HEK293 (cell line): ENCODE measurements at regions not wholly inside any gene's neighbourhood (a gene's known extent, or its start where the extent isn't known, plus 50 kb on each side); places are given as distances from the start of the nearest gene placed in this dataset.

Experiments
- CTCF ChIA-PET: fragments of 350-600 bp; formaldehyde crosslinking; extraction: SDS; loops from one replicate; lab custom pipeline; 2021; ENCODE audit warnings: antibody characterized with exemption; lab: Yijun Ruan, JAX
- POLR2A ChIA-PET: fragments of 300-600 bp; formaldehyde crosslinking; extraction: SDS; loops from one replicate; lab custom pipeline; 2020; ENCODE audit warnings: antibody characterized with exemption, inconsistent platforms; lab: Yijun Ruan, JAX
- H3K27ac ChIP-seq: fragments of 200-500 bp; sonication (Bioruptor generic); 2 replicates; pipeline ENCODE4 v1.5.1; 2014; ENCODE audit warnings: low read depth, low read length, control low read depth, inconsistent platforms; ENCODE audit errors: extremely low read depth
- H3K36me3 ChIP-seq, 2 experiments: fragments of 200-500 bp in 1 of 2; sonication (Bioruptor generic) in 1 of 2; 1 replicate in 1 of 2; 2 replicates in 1 of 2; pipeline ENCODE4 v1.5.1; 2014 to 2017; ENCODE audit warnings: inconsistent platforms in 2 of 2, low read length in 2 of 2; ENCODE audit not compliant: control insufficient read depth in 2 of 2, insufficient read depth in 1 of 2
- H3K4me1 ChIP-seq: fragments of 200-500 bp; sonication (Bioruptor generic); 2 replicates; pipeline ENCODE4 v1.5.1; 2014; ENCODE audit warnings: mild to moderate bottlenecking, low read length, inconsistent platforms; ENCODE audit not compliant: control insufficient read depth, insufficient read depth
- H3K4me3 ChIP-seq: 2 replicates; pipeline ENCODE4 v1.5.1; 2011; ENCODE audit warnings: low read depth, mild to moderate bottlenecking, control low read depth, low read length, moderate library complexity
- H3K9me3 ChIP-seq: fragments of 200-500 bp; sonication (Bioruptor generic); 2 replicates; pipeline ENCODE4 v1.5.1; 2014; ENCODE audit warnings: low read depth, low read length, inconsistent platforms; ENCODE audit not compliant: control insufficient read depth, insufficient read depth
- BCL11B ChIP-seq: fragments of 450-650 bp; formaldehyde crosslinking; IDR thresholded peaks from 2 replicates; pipeline ENCODE4 v1.5.1; 2016; ENCODE audit warnings: low read depth, missing biosample characterization, missing genetic modification characterization
- FEZF1 ChIP-seq: fragments of 450-650 bp; formaldehyde crosslinking; IDR thresholded peaks from 2 replicates; pipeline ENCODE4 v1.5.1; 2016; ENCODE audit warnings: missing biosample characterization, missing genetic modification characterization
- PATZ1 ChIP-seq: fragments of 450-650 bp; formaldehyde crosslinking; IDR thresholded peaks from 2 replicates; pipeline ENCODE4 v1.5.1; 2016; ENCODE audit warnings: missing biosample characterization, missing genetic modification characterization
- PRDM2 ChIP-seq: fragments of 450-650 bp; formaldehyde crosslinking; IDR thresholded peaks from 2 replicates; pipeline ENCODE4 v1.5.1; 2016; ENCODE audit warnings: missing biosample characterization, missing genetic modification characterization, borderline replicate concordance
- RBAK ChIP-seq: fragments of 450-650 bp; formaldehyde crosslinking; IDR thresholded peaks from 2 replicates; pipeline ENCODE4 v1.5.1; 2016; ENCODE audit warnings: missing biosample characterization, missing genetic modification characterization
- ZNF148 ChIP-seq: fragments of 450-650 bp; formaldehyde crosslinking; IDR thresholded peaks from 2 replicates; pipeline ENCODE4 v1.5.0; 2017; ENCODE audit warnings: missing biosample characterization, missing genetic modification characterization, borderline replicate concordance
- ZNF18 ChIP-seq: fragments of 450-650 bp; formaldehyde crosslinking; IDR thresholded peaks from 2 replicates; pipeline ENCODE4 v1.5.1; 2016; ENCODE audit warnings: missing biosample characterization, missing genetic modification characterization
- ZNF24 ChIP-seq: fragments of 450-650 bp; formaldehyde crosslinking; IDR thresholded peaks from 2 replicates; pipeline ENCODE4 v1.5.1; 2016; ENCODE audit warnings: missing biosample characterization, missing genetic modification characterization
- ZNF266 ChIP-seq: fragments of 450-650 bp; formaldehyde crosslinking; IDR thresholded peaks from 2 replicates; pipeline ENCODE4 v1.5.1; 2016; ENCODE audit warnings: missing biosample characterization, missing genetic modification characterization, low read depth
- ZNF311 ChIP-seq: fragments of 450-650 bp; formaldehyde crosslinking; IDR thresholded peaks from 2 replicates; pipeline ENCODE4 v1.5.1; 2017; ENCODE audit warnings: missing biosample characterization, missing genetic modification characterization, borderline replicate concordance
- ZNF335 ChIP-seq: fragments of 450-650 bp; formaldehyde crosslinking; conservative IDR thresholded peaks from 2 replicates; pipeline ENCODE4 v1.5.1; 2016; ENCODE audit warnings: missing biosample characterization, missing genetic modification characterization
- ZNF433 ChIP-seq: fragments of 450-650 bp; formaldehyde crosslinking; IDR thresholded peaks from 2 replicates; pipeline ENCODE4 v1.5.1; 2016; ENCODE audit warnings: missing biosample characterization, missing genetic modification characterization, low read depth
- ZNF510 ChIP-seq: fragments of 450-650 bp; formaldehyde crosslinking; IDR thresholded peaks from 2 replicates; pipeline ENCODE4 v1.5.1; 2018; ENCODE audit warnings: mild to moderate bottlenecking, missing genetic modification characterization, missing biosample characterization; ENCODE audit not compliant: insufficient replicate concordance
- ZNF555 ChIP-seq: fragments of 450-650 bp; formaldehyde crosslinking; conservative IDR thresholded peaks from 2 replicates; pipeline ENCODE4 v1.5.1; 2017; ENCODE audit warnings: missing biosample characterization, mild to moderate bottlenecking, missing genetic modification characterization, inconsistent platforms
- ZNF558 ChIP-seq: fragments of 450-650 bp; formaldehyde crosslinking; IDR thresholded peaks from 2 replicates; pipeline ENCODE4 v1.5.1; 2016; ENCODE audit warnings: missing biosample characterization, missing genetic modification characterization
- ZNF621 ChIP-seq: fragments of 450-650 bp; formaldehyde crosslinking; IDR thresholded peaks from 2 replicates; pipeline ENCODE4 v1.5.1; 2017; ENCODE audit warnings: missing biosample characterization, missing genetic modification characterization
- ZSCAN18 ChIP-seq: fragments of 450-650 bp; formaldehyde crosslinking; IDR thresholded peaks from 2 replicates; pipeline ENCODE4 v1.5.1; 2016; ENCODE audit warnings: missing biosample characterization, missing genetic modification characterization
- ZSCAN4 ChIP-seq: fragments of 450-650 bp; formaldehyde crosslinking; IDR thresholded peaks from 2 replicates; pipeline ENCODE4 v1.5.1; 2017; ENCODE audit warnings: missing biosample characterization, missing genetic modification characterization

- TF ChIP-seq ZNF148 (tag by site-specific recombination) (no peak), ZNF433 (no peak), ZNF621 (tag by site-specific recombination) (no peak), ZNF266 (tag by site-specific recombination) (no peak), PATZ1 (tag by site-specific recombination) (no peak)
Observed at GRCh38 chr6:147639279-147639678, 130.8 kb downstream of the SAMD5 start (continued).

- Histone ChIP-seq H3K36me3 (no peaks in the 10 kb centered on the region), H3K4me3 (no peak overlapping the region), H3K4me1 (0 out of 2 replicates have a peak, but pooled peaks cover 2% of the 10 kb centered on the region), H3K9me3 (no peaks in the 10 kb centered on the region), H3K27ac (no peak overlapping the region)
- ChIA-PET CTCF (interaction anchor here (0.6 kb wide), 1 partner anchor 131 kb away, joined by 3 read pairs; no protein-coding TSS in a partner anchor), POLR2A (no interaction called here)
- no peak for TF ChIP-seq RBAK
- TF ChIP-seq FEZF1 (tag by site-specific recombination): no peak
- TF ChIP-seq ZNF18: no peak
- TF ChIP-seq ZNF335 (tag by site-specific recombination): no peak
- TF ChIP-seq ZNF24 (tag by site-specific recombination): no peak
- TF ChIP-seq ZNF510: no peak
- no peak for TF ChIP-seq ZNF558 (tag by site-specific recombination)
- no peak for TF ChIP-seq ZSCAN4
- TF ChIP-seq PRDM2 (tag by site-specific recombination): no peak
- TF ChIP-seq ZNF555 (tag by site-specific recombination): no peak
- no peak for TF ChIP-seq ZNF148 (tag by site-specific recombination)
- TF ChIP-seq ZSCAN18 (tag by site-specific recombination): no peak
- TF ChIP-seq ZNF311 (tag by site-specific recombination): no peak
- TF ChIP-seq BCL11B (tag by site-specific recombination): no peak
Observed at GRCh38 chr6:147640606-147641005, 132.1 kb downstream of the SAMD5 start.
